GM23248 (cell line): ENCODE measurements at regions not wholly inside any gene's neighbourhood (a gene's known extent, or its start where the extent isn't known, plus 50 kb on each side); places are given as distances from the start of the nearest gene placed in this dataset.

Source experiments
- EZH2 ChIP-seq: fragments of 200-600 bp; sonication (generic); IDR thresholded peaks from 2 replicates; pipeline ENCODE4 v1.6.1; 2018; ENCODE audit warnings: antibody characterized with exemption, mild to moderate bottlenecking; ENCODE audit not compliant: insufficient read depth, poor library complexity, severe bottlenecking
- EZH2phosphoT487 ChIP-seq: fragments of 200-600 bp; sonication (generic); IDR thresholded peaks from 2 replicates; pipeline ENCODE4 v1.6.1; 2018; ENCODE audit warnings: antibody characterized with exemption, moderate library complexity, mild to moderate bottlenecking, low read depth; ENCODE audit not compliant: insufficient read depth

DNA sequence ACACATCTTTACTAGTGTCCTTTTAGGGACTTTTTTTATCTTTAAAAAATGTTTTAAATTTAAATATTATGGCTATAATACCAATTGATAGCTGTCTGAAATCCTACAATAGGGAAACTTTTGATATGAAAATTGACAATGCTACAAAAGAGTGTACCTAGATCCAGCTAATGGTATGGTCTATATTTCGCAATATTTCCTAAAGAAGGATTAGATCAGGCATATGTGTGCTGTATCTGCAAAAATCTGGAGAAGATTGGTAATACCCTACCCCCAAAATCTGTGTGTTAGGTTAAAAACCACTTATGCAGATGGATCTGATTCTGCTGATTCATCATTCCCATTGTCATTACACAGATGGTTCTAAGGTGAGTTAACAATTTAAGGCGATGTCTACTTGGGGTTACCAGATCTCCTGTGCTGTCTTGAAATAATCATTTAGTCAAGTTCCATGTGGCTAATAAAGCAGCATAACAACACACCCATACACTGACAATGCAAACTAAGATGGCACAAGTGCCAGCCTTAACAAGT is 137.1 kb downstream of the GASK1B start:
- TF ChIP-seq EZH2phosphoT487, result no peak
- TF ChIP-seq EZH2, result no peak
